Body of pancreas (tissue), 4 donors: ENCODE measurements at regions not wholly inside any gene's neighbourhood (a gene's known extent, or its start where the extent isn't known, plus 50 kb on each side); places are given as distances from the start of the nearest gene placed in this dataset.

Experiments used
- ATAC-seq: fragments of 150-250 bp; one replicate; pipeline ENCODE4 v1.9.1; 2016
- DNase-seq, 4 donors: peaks; one replicate each; pipeline ENCODE4 v3.0.0-alpha.2; 2019
- H3K27ac ChIP-seq, 4 donors: fragments of 200-600 bp; sonication (generic); 1 replicate in 3 of 4; 2 replicates in 1 of 4; pipeline versions ENCODE4 v1.5.1 to v1.6.1; 2016 to 2019; ENCODE audit warnings: mild to moderate bottlenecking in 1 of 4, mixed read lengths in 1 of 4, moderate library complexity in 1 of 4
- H3K27me3 ChIP-seq, 2 donors: fragments of 200-600 bp; sonication (generic); one replicate each; pipeline ENCODE4 v1.6.0; 2016; ENCODE audit warnings: mild to moderate bottlenecking in 1 of 2
- H3K36me3 ChIP-seq, 2 donors: fragments of 200-600 bp; sonication (generic); replicated peaks in 1 of 2; 2 replicates each; pipeline ENCODE4 v1.5.1; 2016; ENCODE audit warnings: low read depth in 2 of 2; ENCODE audit not compliant: insufficient read depth in 1 of 2
- H3K4me1 ChIP-seq: fragments of 200-600 bp; sonication (generic); one replicate; pipeline ENCODE4 v1.6.0; 2016
- H3K4me3 ChIP-seq, 2 donors: fragments of 200-600 bp; sonication (generic); 1 replicate in 1 of 2; 2 replicates in 1 of 2; pipeline ENCODE4 v1.5.1; 2016 to 2019
- H3K9me3 ChIP-seq, 3 donors: fragments of 200-600 bp; sonication (generic); 1 replicate in 2 of 3; 2 replicates in 1 of 3; pipeline ENCODE4 v1.5.1; 2016
- POLR2A ChIP-seq, 3 donors: fragments of 450-650 bp; IDR thresholded peaks; one replicate each; pipeline ENCODE4 v1.6.1; 2016; ENCODE audit warnings: antibody characterized with exemption in 3 of 3, mild to moderate bottlenecking in 2 of 3
- WGBS, 2 donors: methylation state at CpG; one replicate each; pipeline ENCODE4 v1.1.5; 2017; 5-methylcytosine and 5-hydroxymethylcytosine counted together
- intact Hi-C: fragments of 100-400 bp; cut with DNase I; formaldehyde crosslinking; loops from one replicate; pipeline ENCODE4 v1.15.1; 2023
- TF ChIP-seq, protein P1 (sequence below), 7 experiments: fragments of 450-650 bp in 4 of 7; fragments of 200-600 bp in 3 of 7; sonication (generic) in 3 of 7; IDR thresholded peaks; one replicate each; pipeline ENCODE4 v1.5.1; 2016 to 2019; ENCODE audit warnings: antibody characterized with exemption in 7 of 7

DNA sequence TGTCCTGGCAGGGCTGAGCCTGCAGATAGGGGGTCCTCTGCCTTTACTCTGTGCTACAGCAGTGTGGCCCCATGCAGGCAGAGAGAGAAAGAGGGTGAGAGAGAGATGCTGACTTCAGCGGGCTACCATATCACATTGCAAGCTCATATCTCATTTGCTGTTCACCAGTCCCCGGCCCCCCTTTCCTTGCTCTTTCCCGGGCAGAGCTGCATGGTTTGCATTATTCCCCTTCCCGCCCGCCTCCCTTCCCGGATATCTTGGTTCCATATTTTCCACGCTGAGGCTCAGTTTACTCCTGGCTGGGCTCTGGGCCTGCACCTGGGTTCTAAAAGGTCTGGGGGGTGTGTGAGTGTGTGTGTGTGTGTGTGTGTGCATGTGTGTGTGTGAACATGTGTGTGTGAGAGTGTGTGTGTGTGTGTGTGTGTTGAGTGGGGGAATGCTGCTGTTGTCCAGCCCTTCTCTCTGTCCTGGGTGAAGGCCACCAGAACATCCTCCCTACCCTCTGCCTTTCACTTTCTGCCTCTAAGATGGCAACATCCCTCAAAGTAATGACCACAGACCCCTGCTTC, 63.5 kb downstream of the PJA1 start:
- no peak overlapping the region for H3K27ac ChIP-seq
- no peaks in the 10 kb centered on the region for H3K9me3 ChIP-seq
- no peaks in the 10 kb centered on the region for H3K27me3 ChIP-seq
- intact Hi-C loops: no loop called here
- H3K4me3 ChIP-seq: no peak overlapping the region
- no peaks in the 10 kb centered on the region for H3K4me1 ChIP-seq
- WGBS, 2 donors: 60 to 63% methylated on average over 1 to 6 of the region's 7 CpGs
- TF ChIP-seq POLR2A (IDR thresholded peaks at IDR 0.05): no peak
- TF ChIP-seq, protein P1, sequence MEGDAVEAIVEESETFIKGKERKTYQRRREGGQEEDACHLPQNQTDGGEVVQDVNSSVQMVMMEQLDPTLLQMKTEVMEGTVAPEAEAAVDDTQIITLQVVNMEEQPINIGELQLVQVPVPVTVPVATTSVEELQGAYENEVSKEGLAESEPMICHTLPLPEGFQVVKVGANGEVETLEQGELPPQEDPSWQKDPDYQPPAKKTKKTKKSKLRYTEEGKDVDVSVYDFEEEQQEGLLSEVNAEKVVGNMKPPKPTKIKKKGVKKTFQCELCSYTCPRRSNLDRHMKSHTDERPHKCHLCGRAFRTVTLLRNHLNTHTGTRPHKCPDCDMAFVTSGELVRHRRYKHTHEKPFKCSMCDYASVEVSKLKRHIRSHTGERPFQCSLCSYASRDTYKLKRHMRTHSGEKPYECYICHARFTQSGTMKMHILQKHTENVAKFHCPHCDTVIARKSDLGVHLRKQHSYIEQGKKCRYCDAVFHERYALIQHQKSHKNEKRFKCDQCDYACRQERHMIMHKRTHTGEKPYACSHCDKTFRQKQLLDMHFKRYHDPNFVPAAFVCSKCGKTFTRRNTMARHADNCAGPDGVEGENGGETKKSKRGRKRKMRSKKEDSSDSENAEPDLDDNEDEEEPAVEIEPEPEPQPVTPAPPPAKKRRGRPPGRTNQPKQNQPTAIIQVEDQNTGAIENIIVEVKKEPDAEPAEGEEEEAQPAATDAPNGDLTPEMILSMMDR (IDR thresholded peaks at IDR 0.05): no peak
- no peak for ATAC-seq
- H3K36me3 ChIP-seq: no peaks in the 10 kb centered on the region
- no peak for DNase-seq

DNA sequence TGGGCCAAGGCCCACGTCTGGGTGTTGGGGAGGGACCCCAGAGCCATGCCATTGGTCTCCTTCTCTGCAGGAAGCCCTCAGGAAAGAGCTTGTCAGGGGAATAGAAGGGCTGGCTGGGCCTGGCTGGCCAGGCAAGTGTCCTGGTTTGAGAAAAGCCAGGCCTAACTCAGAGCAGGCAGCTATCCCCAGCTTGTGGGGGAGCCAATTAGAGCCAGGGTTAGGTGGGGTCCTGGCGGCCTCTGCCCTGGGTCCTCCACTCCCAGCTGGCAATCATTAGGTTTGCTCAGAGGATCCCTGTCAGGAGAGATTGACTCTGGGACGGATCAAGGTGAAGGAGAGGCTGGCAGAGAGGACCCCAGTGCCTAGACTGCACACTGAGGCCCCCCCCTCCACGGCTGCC, 64.8 kb downstream of the PJA1 start:
- no peak for ATAC-seq
- no peaks in the 10 kb centered on the region for H3K27me3 ChIP-seq
- intact Hi-C loops: no loop called here

DNA sequence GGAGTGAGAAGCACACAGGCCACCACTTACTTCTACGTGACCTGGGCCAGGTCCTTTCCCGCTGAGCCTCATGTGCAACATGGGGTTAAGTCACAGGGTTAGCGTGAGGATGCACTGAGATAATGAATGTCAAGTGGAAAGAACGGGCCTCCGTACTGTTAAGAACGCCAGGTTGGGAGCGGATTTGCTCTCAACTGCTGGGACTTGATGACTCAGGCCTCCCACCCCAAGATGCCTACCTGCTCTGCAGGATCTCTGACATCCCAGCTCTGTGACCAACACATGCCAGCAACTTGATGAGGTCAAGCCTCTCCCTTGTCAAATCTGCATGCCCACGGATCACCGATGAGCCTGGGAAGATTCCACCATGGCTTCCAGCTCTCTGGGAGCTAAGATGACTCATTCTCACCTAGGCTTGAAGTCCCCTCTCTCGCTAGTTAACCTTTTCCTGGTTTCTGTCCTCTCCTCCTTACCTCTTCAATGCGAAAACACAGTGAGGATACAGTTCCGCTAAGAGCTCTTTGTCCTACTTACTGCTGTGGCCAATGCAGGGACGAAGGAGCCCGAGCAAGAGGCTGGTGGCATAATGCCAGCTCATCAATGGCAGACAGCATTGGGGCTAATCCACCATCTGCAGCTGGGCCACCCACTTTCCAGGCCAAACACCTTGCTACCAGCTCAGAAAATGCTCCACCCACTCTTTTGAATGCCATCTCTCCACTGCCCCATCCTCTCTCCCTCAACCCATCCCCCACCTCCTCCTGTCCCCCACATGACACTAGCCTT, 67.6 kb downstream of the PJA1 start:
- Histone ChIP-seq H3K4me1 (no peaks in the 10 kb centered on the region), H3K36me3 (no peaks in the 10 kb centered on the region), H3K4me3 (no peak overlapping the region), H3K27ac (no peak overlapping the region), H3K9me3 (no peaks in the 10 kb centered on the region), H3K27me3 (no peaks in the 10 kb centered on the region)
- no peak for TF ChIP-seq POLR2A (IDR thresholded peaks at IDR 0.05)
- TF ChIP-seq, protein P1 (IDR thresholded peaks at IDR 0.05): no peak
- WGBS, 2 donors: 83 to 95% methylated on average over 4 to 12 of the region's 14 CpGs
- intact Hi-C loops: no loop called here
- DNase-seq (no peak), ATAC-seq (no peak)

More for the DNA sequence above, 64.8 kb downstream of the PJA1 start:
- Histone ChIP-seq H3K4me1 (no peaks in the 10 kb centered on the region), H3K27ac (no peak overlapping the region), H3K9me3 (no peaks in the 10 kb centered on the region), H3K36me3 (no peaks in the 10 kb centered on the region), H3K4me3 (no peak overlapping the region)
- TF ChIP-seq, protein P1 (IDR thresholded peaks at IDR 0.05): no peak
- no peak for TF ChIP-seq POLR2A (IDR thresholded peaks at IDR 0.05)
- 86% methylated on average over 1 to 3 of the region's 4 CpGs for WGBS, 2 donors
- no peak for DNase-seq

DNA sequence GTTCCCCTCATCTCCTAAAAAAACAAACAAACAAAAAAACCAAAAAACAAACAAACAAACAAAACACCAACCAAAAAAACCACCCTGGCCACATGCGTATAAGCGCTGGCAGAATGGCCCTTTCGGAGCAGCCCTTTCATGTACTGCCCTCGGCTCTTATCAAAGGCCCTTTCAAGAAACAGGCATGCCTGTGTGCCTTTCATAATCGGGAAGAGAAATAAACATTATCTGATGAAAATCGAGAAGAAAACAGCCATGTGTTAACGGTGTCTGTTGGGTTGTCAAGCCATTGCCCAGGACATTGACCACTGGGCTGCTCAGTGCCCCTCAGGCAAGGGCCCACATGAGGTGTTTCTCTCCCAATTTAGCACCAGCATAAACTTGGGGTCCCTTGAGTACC, 68.3 kb downstream of the PJA1 start:
- Histone ChIP-seq H3K9me3 (no peaks in the 10 kb centered on the region), H3K27ac (no peak overlapping the region), H3K36me3 (no peaks in the 10 kb centered on the region), H3K27me3 (no peaks in the 10 kb centered on the region), H3K4me1 (no peaks in the 10 kb centered on the region), H3K4me3 (no peak overlapping the region)
- no peak for ATAC-seq
- no peak for DNase-seq
- TF ChIP-seq, protein P1 (IDR thresholded peaks at IDR 0.05): no peak
- TF ChIP-seq POLR2A (IDR thresholded peaks at IDR 0.05): no peak
- intact Hi-C loops: no loop called here
- 61 to 69% methylated on average over 5 to 7 of the region's 7 CpGs for WGBS, 2 donors
